ENCODE measurements at regions not wholly inside any gene's neighbourhood (a gene's known extent, or its start where the extent isn't known, plus 50 kb on each side); places are given as distances from the start of the nearest gene placed in this dataset.

GRCh38 chr3:163347944-163348343 lies 1730.4 kb downstream of the SI start:
- TF ChIP-seq CTCF (IDR thresholded peaks at IDR 0.05; ENCODE audit: low read depth, low read length, missing control alignments), result no peak
- H3K4me3 ChIP-seq (ENCODE audit: low read depth, low read length), result no peak overlapping the region
- no peak for DNase-seq (ENCODE audit: low read depth)

DNA sequence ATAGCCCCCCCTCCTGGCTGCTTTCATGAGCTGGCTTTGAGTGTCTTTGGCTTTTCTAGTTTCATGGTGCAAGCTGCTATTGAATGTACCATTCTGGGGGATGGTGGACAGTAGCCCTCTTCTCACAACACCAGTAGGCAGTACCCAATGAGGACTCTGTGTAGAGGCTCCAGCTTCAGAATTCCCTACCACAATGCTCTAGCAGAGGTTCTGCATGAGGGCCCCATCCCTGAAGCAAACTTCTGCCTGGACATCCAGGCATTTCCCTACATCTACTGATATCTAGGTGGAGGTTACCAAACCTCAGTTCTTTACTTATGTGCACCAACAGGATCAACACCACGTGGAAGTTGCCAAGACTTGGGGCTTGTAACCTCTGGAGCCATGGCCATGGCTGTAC lies 1742.9 kb downstream of the SI start:
- TF ChIP-seq CTCF (IDR thresholded peaks at IDR 0.05; ENCODE audit: low read depth, low read length, missing control alignments), result no peak

DNA sequence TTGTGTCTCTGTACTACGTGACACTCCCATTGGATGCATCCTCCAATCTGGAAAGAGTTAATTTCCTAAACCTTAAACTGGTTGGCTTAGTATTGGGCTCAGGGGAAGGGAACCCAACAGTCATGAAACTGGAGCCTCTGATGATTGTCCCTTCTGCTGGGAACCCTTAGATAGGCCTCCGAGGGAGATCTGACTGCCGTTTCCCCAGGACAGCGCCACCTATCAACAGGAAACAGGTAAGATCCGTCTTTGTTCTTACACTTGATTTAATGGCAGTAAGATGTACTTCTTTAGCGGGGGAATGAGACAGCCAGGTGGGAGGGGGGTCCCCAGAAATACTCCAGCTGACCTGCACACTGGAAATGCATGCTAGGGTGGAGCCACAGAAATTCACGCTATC lies 1749.6 kb downstream of the SI start:
- H3K4me3 ChIP-seq (ENCODE audit: low read depth, low read length), result no peak overlapping the region
- DNase-seq (ENCODE audit: low read depth), result no peak
- no peak for TF ChIP-seq CTCF (IDR thresholded peaks at IDR 0.05; ENCODE audit: low read depth, low read length, missing control alignments)

More for the DNA sequence above, 1742.9 kb downstream of the SI start:
- no peak for DNase-seq (ENCODE audit: low read depth)
- H3K4me3 ChIP-seq (ENCODE audit: low read depth, low read length), result no peak overlapping the region

DNA sequence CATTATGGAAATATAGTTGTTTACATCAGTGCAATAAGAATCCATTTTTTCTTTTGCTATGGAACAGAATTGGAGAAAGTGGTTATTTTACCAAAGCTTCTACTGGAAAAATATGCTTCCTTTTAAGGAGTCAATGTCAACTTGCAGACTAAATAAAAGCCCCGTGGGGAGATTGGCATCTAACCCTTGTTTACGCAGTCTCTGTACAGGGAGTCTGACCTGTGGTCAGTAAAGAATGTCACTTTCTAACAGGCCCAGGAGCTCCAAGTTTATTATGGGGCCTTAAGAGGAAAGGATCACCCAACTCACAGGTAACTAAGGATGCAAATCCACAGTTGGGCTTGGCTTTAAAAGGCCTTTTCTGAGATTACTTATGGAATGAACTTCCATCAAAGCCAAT lies 1751.2 kb downstream of the SI start:
- TF ChIP-seq CTCF (IDR thresholded peaks at IDR 0.05; ENCODE audit: low read depth, low read length, missing control alignments), result no peak
- no peak for DNase-seq (ENCODE audit: low read depth)
- H3K4me3 ChIP-seq (ENCODE audit: low read depth, low read length), result no peak overlapping the region

- no peak overlapping the region for H3K4me3 ChIP-seq (ENCODE audit: low read depth, low read length)
- no peak for DNase-seq (ENCODE audit: low read depth)
- TF ChIP-seq CTCF (IDR thresholded peaks at IDR 0.05; ENCODE audit: low read depth, low read length, missing control alignments), result no peak
Measured at GRCh38 chr3:163315786-163316185, 1762.5 kb downstream of the SI start.

- DNase-seq (ENCODE audit: low read depth), result no peak
- no peak for TF ChIP-seq CTCF (IDR thresholded peaks at IDR 0.05; ENCODE audit: low read depth, low read length, missing control alignments)
- no peak overlapping the region for H3K4me3 ChIP-seq (ENCODE audit: low read depth, low read length)
Measured at GRCh38 chr3:163306405-163306804, 1771.9 kb downstream of the SI start.

DNA sequence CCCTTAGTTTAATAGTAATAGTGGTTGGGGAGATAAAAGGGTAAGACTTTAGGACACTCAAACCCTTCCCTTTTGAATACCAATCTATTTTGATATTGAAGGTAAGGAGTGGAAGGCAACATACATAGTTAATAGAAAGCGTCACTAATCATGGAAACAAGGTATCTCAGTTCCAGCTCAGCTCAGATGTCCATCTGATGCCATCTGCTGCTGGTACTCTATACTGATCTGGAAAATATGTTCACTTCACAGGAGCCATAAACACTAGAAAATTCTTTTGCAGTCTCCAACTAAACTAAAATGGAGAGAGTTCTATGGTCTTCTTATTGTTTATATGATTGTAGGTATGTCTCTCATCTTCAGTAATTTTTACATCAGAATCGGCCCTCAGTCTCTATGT lies 1777.1 kb downstream of the OTOL1 start:
- no peak overlapping the region for H3K4me3 ChIP-seq (ENCODE audit: low read depth, low read length)
- no peak for DNase-seq (ENCODE audit: low read depth)
- no peak for TF ChIP-seq CTCF (IDR thresholded peaks at IDR 0.05; ENCODE audit: low read depth, low read length, missing control alignments)

Measured in GM12864 (cell line).